Kidney (tissue), 13 donors: ENCODE measurements at regions not wholly inside any gene's neighbourhood (a gene's known extent, or its start where the extent isn't known, plus 50 kb on each side); places are given as distances from the start of the nearest gene placed in this dataset.

ENCODE experiments used
- DNase-seq, 5 donors: peaks; one replicate each; pipeline ENCODE4 v3.0.0-alpha.2; 2013 to 2020
- FAIRE-seq: peaks from 2 replicates; lab custom pipeline; 2012; peaks lifted over from hg19 to GRCh38; lab: Jason Lieb, UNC
- H3K27ac ChIP-seq, 2 donors: one replicate each; pipeline ENCODE4 v1.7.0; 2013; ENCODE audit warnings: low read depth in 2 of 2, low read length in 2 of 2, inconsistent platforms in 1 of 2
- H3K27me3 ChIP-seq: one replicate; pipeline ENCODE4 v1.7.1; 2013; ENCODE audit warnings: low read length, inconsistent platforms; ENCODE audit not compliant: control insufficient read depth, insufficient read depth
- H3K36me3 ChIP-seq, 3 donors: one replicate each; pipeline versions ENCODE4 v1.7.0 to v1.7.1; 2013; ENCODE audit warnings: low read length in 3 of 3, control low read depth in 1 of 3, inconsistent platforms in 1 of 3; ENCODE audit not compliant: insufficient read depth in 3 of 3, control insufficient read depth in 2 of 3
- H3K4me1 ChIP-seq, 3 donors: one replicate each; pipeline versions ENCODE4 v1.7.0 to v1.7.1; 2013; ENCODE audit warnings: low read length in 3 of 3, inconsistent platforms in 1 of 3, low read depth in 1 of 3; ENCODE audit not compliant: control insufficient read depth in 2 of 3, insufficient read depth in 2 of 3
- H3K4me3 ChIP-seq, 3 donors: one replicate each; pipeline versions ENCODE4 v1.7.0 to v1.8.1; 2013; ENCODE audit warnings: low read length in 3 of 3, control low read depth in 1 of 3, inconsistent platforms in 1 of 3
- H3K9ac ChIP-seq, 3 donors: one replicate each; pipeline versions ENCODE4 v1.7.0 to v1.7.1; 2013; ENCODE audit warnings: low read length in 3 of 3, control low read depth in 1 of 3, inconsistent platforms in 1 of 3
- H3K9me3 ChIP-seq, 3 donors: one replicate each; pipeline versions ENCODE4 v1.7.0 to v1.7.1; 2013; ENCODE audit warnings: low read length in 3 of 3, control low read depth in 1 of 3, inconsistent platforms in 1 of 3; ENCODE audit not compliant: control insufficient read depth in 2 of 3, insufficient read depth in 1 of 3
- CTCF ChIP-seq: IDR thresholded peaks from 3 replicates; pipeline ENCODE4 v1.5.1; 2012; ENCODE audit warnings: mild to moderate bottlenecking, moderate library complexity, borderline replicate concordance; ENCODE audit not compliant: insufficient read depth; ENCODE audit errors: extremely low read depth
- intact Hi-C: fragments of 100-400 bp; cut with DNase I; formaldehyde crosslinking; loops from one replicate; pipeline ENCODE4 v1.11.1; 2022
- donor health status: control.
- donor health status: control.
- donor health status: control.
- donor health status: control.
- donor health status: control.
- donor health status: DM: yes; HTN: yes; CAD: no.
- donor health status: Normal renal cell carcinoma (clear cell type).

- H3K36me3 ChIP-seq: no peaks in the 10 kb centered on the region
Measured at GRCh38 chr3:176896640-176897039, 300.6 kb downstream of the TBL1XR1 start.

GRCh38 chr3:176896165-176896564 lies 301.1 kb downstream of the TBL1XR1 start:
- Histone ChIP-seq H3K4me1 (no peaks in the 10 kb centered on the region), H3K4me3 (no peak overlapping the region), H3K36me3 (no peaks in the 10 kb centered on the region), H3K9ac (no peak overlapping the region), H3K9me3 (no peaks in the 10 kb centered on the region), H3K27me3 (no peaks in the 10 kb centered on the region), H3K27ac (no peak overlapping the region)
- DNase-seq (no peak), FAIRE-seq (no peak)
- TF ChIP-seq CTCF: no peak
- intact Hi-C loops: no loop called here

More at GRCh38 chr3:176896640-176897039, 300.6 kb downstream of the TBL1XR1 start:
- Histone ChIP-seq H3K27me3 (no peaks in the 10 kb centered on the region), H3K9me3 (no peaks in the 10 kb centered on the region), H3K27ac (no peak overlapping the region), H3K4me3 (no peak overlapping the region), H3K4me1 (no peaks in the 10 kb centered on the region), H3K9ac (no peak overlapping the region)
- DNase-seq (no peak), FAIRE-seq (no peak)
- TF ChIP-seq CTCF: no peak
- intact Hi-C loops: no loop called here

GRCh38 chr3:176879710-176880109 lies 317.6 kb downstream of the TBL1XR1 start:
- DNase-seq (no peak), FAIRE-seq (no peak)
- no peak overlapping the region for H3K27ac ChIP-seq
- H3K27me3 ChIP-seq: no peaks in the 10 kb centered on the region
- no peak overlapping the region for H3K4me3 ChIP-seq
- H3K9ac ChIP-seq: no peak overlapping the region
- H3K36me3 ChIP-seq: no peaks in the 10 kb centered on the region
- H3K9me3 ChIP-seq: peaks cover 0 to 4% (median 0%) of the 10 kb centered on the region in 3 donors
- intact Hi-C loops: no loop called here
- no peaks in the 10 kb centered on the region for H3K4me1 ChIP-seq
- no peak for TF ChIP-seq CTCF

- no peaks in the 10 kb centered on the region for H3K27me3 ChIP-seq
- no peak for TF ChIP-seq CTCF
- intact Hi-C loops: no loop called here
- no peak for DNase-seq
- no peak for FAIRE-seq
- no peaks in the 10 kb centered on the region for H3K9me3 ChIP-seq
- no peaks in the 10 kb centered on the region for H3K4me1 ChIP-seq
- no peak overlapping the region for H3K9ac ChIP-seq
- no peaks in the 10 kb centered on the region for H3K36me3 ChIP-seq
- no peak overlapping the region for H3K27ac ChIP-seq
- no peak overlapping the region for H3K4me3 ChIP-seq
Measured at GRCh38 chr3:176873261-176873660, 324.0 kb downstream of the TBL1XR1 start.
